Endothelial cell of umbilical vein (primary cell): ENCODE measurements at regions not wholly inside any gene's neighbourhood (a gene's known extent, or its start where the extent isn't known, plus 50 kb on each side); places are given as distances from the start of the nearest gene placed in this dataset.

Source experiments
- GATA2 ChIP-seq: IDR thresholded peaks from 2 replicates; pipeline ENCODE4 v1.7.0; 2011; ENCODE audit warnings: low read depth, mild to moderate bottlenecking, moderate library complexity, mixed read lengths, low read length; ENCODE audit not compliant: insufficient read length, insufficient read depth
- JUN ChIP-seq: IDR thresholded peaks from 2 replicates; pipeline ENCODE4 v1.6.1; 2011; ENCODE audit warnings: borderline replicate concordance, low read depth; ENCODE audit not compliant: insufficient read length, insufficient read depth
- MYC ChIP-seq: IDR thresholded peaks from one replicate; pipeline ENCODE4 v1.6.1; 2011; ENCODE audit warnings: mild to moderate bottlenecking, low read depth, low read length
- POLR2A ChIP-seq: IDR thresholded peaks from 2 replicates; pipeline ENCODE4 v1.6.1; 2012; ENCODE audit warnings: low read depth, mild to moderate bottlenecking, control low read depth, low read length
- POLR2AphosphoS5 ChIP-seq: IDR thresholded peaks from 2 replicates; pipeline ENCODE4 v1.6.1; 2012; ENCODE audit warnings: low read depth, mild to moderate bottlenecking, control low read depth, low read length, moderate library complexity; ENCODE audit not compliant: insufficient read depth
- TF ChIP-seq, protein P1 (sequence below), 2 donors: IDR thresholded peaks; 1 replicate in 1 of 2; 2 replicates in 1 of 2; pipeline ENCODE4 v1.5.1; 2011; ENCODE audit warnings: low read length in 2 of 2, mild to moderate bottlenecking in 2 of 2, moderate library complexity in 2 of 2, control low read depth in 1 of 2, inconsistent platforms in 1 of 2, low read depth in 1 of 2; ENCODE audit not compliant: insufficient read depth in 1 of 2; ENCODE audit errors: extremely low read depth in 1 of 2

DNA sequence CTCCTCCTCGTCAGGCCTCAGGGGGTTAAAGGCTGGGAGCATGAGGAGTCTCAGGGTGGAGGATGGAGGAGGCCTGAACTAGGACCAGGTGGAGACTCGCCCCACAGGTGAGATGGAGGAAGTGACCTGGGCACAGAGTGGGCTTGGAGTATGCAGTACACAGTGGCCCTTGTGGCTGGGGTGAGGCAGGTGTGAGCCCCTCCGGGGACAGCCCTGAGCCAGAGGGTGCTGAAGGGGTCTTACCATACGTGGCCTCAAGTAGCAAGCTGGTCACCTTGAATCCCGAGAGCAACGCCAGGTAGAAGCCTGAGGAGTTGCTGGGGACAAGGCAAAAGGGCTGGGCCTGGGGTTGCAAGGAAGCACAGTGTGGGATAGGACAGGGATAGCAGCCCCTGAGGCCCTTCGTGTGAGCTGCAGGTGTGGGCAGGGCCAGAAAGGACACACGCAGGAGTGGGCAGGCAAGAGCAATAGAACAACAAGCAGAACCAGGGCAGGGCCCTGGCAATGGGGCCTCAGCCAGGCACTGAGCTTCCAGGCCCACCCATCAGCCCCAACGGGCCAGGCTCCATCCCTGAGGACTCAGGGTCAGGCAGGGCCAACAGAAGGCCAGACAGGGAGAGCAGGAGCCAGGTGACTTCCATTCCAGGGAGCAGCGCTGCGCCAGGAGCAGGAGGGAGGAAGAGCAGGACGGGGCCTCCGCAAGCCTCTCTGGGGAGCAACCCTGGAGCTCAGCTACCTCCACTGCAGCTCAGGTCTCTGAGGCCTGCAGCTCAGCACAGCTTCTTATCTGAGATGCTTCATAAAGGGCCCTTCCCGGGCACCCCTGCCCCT lies 64.2 kb upstream of the TNRC6C start:
- TF ChIP-seq, protein P1, sequence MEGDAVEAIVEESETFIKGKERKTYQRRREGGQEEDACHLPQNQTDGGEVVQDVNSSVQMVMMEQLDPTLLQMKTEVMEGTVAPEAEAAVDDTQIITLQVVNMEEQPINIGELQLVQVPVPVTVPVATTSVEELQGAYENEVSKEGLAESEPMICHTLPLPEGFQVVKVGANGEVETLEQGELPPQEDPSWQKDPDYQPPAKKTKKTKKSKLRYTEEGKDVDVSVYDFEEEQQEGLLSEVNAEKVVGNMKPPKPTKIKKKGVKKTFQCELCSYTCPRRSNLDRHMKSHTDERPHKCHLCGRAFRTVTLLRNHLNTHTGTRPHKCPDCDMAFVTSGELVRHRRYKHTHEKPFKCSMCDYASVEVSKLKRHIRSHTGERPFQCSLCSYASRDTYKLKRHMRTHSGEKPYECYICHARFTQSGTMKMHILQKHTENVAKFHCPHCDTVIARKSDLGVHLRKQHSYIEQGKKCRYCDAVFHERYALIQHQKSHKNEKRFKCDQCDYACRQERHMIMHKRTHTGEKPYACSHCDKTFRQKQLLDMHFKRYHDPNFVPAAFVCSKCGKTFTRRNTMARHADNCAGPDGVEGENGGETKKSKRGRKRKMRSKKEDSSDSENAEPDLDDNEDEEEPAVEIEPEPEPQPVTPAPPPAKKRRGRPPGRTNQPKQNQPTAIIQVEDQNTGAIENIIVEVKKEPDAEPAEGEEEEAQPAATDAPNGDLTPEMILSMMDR (IDR thresholded peaks at IDR 0.05; ENCODE audit: extremely low read depth in 1 of 2, insufficient read depth in 1 of 2, low read depth in 1 of 2, low read length in 2 of 2): no peak
- no peak for TF ChIP-seq JUN
- no peak for TF ChIP-seq POLR2A
- TF ChIP-seq GATA2: no peak
- no peak for TF ChIP-seq MYC
- TF ChIP-seq POLR2AphosphoS5: no peak
